Astrocyte of the spinal cord (primary cell): ENCODE measurements at regions not wholly inside any gene's neighbourhood (a gene's known extent, or its start where the extent isn't known, plus 50 kb on each side); places are given as distances from the start of the nearest gene placed in this dataset.

Source experiments
- DNase-seq: peaks from one replicate; pipeline ENCODE4 v3.0.0; 2011; ENCODE audit warnings: low read depth, low spot score
- H3K4me3 ChIP-seq: 2 replicates; pipeline ENCODE4 v1.5.1; 2011; ENCODE audit warnings: low read depth, mild to moderate bottlenecking, low read length, moderate library complexity
- CTCF ChIP-seq: IDR thresholded peaks from 2 replicates; pipeline ENCODE4 v1.5.1; 2012; ENCODE audit warnings: low read depth, mild to moderate bottlenecking, low read length, inconsistent platforms
- in situ Hi-C: cut with HindIII; loops from 2 replicates; pipeline ENCODE4 v1.10.0; 2017; ENCODE audit warnings: low sequenced_read_pairs

GRCh38 chr1:219289171-219289570 is 115.5 kb downstream of the LYPLAL1 start:
- in situ Hi-C loops: no loop called here
- TF ChIP-seq CTCF: no peak
- no peak for DNase-seq
- no peak overlapping the region for H3K4me3 ChIP-seq

DNA sequence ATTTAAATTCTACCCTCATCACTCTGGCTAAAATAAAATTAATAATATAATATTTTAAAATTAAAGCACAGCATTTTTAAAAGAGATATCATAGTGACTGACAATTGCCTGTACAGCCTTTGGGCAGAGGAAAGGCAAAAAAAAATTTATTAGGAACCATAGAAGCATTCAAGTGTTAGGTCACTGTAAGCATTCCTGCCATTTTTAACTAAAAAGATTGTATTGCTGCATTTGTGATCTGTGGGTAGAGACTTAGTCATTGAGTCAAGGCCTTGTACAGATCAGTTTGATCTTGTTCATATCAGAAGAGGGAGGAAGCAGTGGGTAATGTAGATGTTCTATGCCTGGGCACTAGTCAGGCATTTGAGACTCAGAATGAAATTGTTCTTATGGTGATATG is 109.9 kb downstream of the LYPLAL1 start:
- in situ Hi-C loops: no loop called here
- no peak for TF ChIP-seq CTCF
- DNase-seq: no peak

GRCh38 chr1:219281831-219282230 is 108.2 kb downstream of the LYPLAL1 start:
- in situ Hi-C loops: no loop called here
- H3K4me3 ChIP-seq: no peak overlapping the region
- DNase-seq: no peak
- no peak for TF ChIP-seq CTCF

More for the DNA sequence above, 109.9 kb downstream of the LYPLAL1 start:
- no peak overlapping the region for H3K4me3 ChIP-seq

DNA sequence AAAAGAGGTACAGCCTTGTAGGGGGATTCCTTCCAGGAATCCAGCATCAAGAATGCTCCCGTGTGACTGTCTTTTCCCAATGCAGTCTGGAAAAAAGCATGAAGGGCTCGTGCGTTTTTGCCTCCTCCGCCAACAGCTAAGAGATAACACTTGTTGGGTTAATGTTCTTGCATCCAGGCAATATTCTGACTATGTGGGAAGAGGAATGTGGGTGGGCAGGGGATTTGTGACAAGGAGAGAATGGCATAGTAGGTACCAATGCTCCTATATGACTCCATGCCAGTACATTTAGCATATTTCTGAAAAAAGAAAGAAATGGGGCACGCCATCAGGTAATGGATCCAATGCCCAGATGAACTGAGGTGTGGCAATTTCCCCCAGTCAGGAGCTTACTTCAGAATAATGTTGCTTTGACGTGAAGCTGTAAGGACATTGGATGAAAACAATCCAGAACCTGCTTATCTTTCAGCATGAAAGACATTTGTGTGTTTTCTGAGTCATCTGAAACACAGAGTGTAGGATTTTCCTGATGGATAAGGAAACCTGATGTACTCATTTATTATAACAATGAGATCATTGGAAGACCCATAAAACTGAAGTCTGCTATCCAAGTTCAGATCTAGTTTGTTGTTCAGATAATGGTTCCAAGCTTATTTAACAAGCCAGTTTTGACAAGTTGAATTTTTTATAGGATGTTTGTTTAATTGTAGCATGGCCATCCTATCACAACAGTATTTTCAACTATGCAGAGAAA is 105.5 kb downstream of the LYPLAL1 start:
- no peak for TF ChIP-seq CTCF
- DNase-seq: peak; percentile 43
- in situ Hi-C loops: no loop called here
- H3K4me3 ChIP-seq: no peak overlapping the region

- no peak overlapping the region for H3K4me3 ChIP-seq
- in situ Hi-C loops: no loop called here
- DNase-seq: no peak
- no peak for TF ChIP-seq CTCF
Observed at GRCh38 chr1:219278288-219278687, 104.6 kb downstream of the LYPLAL1 start.

GRCh38 chr1:219277304-219278105 is 103.8 kb downstream of the LYPLAL1 start:
- in situ Hi-C loops: no loop called here
- no peak for DNase-seq
- no peak overlapping the region for H3K4me3 ChIP-seq
- TF ChIP-seq CTCF: no peak
